ENCODE measurements at regions not wholly inside any gene's neighbourhood (a gene's known extent, or its start where the extent isn't known, plus 50 kb on each side); places are given as distances from the start of the nearest gene placed in this dataset.
"Not testable (repeated sequence)": the region's sequence is repeated elsewhere in the genome, so short reads cannot be mapped to it uniquely, and the experiment has no call there.

GRCh38 chr2:142330458-142330857, 199.6 kb upstream of the LRP1B start:
- no peak for DNase-seq (ENCODE audit: low spot score)

GRCh38 chr2:142325870-142326269, 195.1 kb upstream of the LRP1B start:
- no peak for DNase-seq (ENCODE audit: low spot score)

- DNase-seq (ENCODE audit: low spot score) = no peak
Observed at GRCh38 chr2:142323206-142323605, 192.4 kb upstream of the LRP1B start.

GRCh38 chr2:142321706-142322280, 191.0 kb upstream of the LRP1B start:
- no peak for DNase-seq (ENCODE audit: low spot score)

GRCh38 chr2:142320067-142320466, 189.3 kb upstream of the LRP1B start:
- DNase-seq (ENCODE audit: low spot score) = no peak

- no peak for DNase-seq (ENCODE audit: low spot score)
Observed at GRCh38 chr2:142316049-142316448, 185.2 kb upstream of the LRP1B start.

- DNase-seq (ENCODE audit: low spot score) = no peak
Observed at GRCh38 chr2:142315346-142315745, 184.5 kb upstream of the LRP1B start.

- no peak for DNase-seq (ENCODE audit: low spot score)
Observed at GRCh38 chr2:142314164-142314563, 183.3 kb upstream of the LRP1B start.

GRCh38 chr2:142310530-142310929, 179.7 kb upstream of the LRP1B start:
- DNase-seq (ENCODE audit: low spot score) = no peak

- no peak for DNase-seq (ENCODE audit: low spot score)
Observed at GRCh38 chr2:142308744-142309143, 177.9 kb upstream of the LRP1B start.

GRCh38 chr2:142307616-142308115, 176.8 kb upstream of the LRP1B start:
- no peak for DNase-seq (ENCODE audit: low spot score)

GRCh38 chr2:142307086-142307485, 176.3 kb upstream of the LRP1B start:
- no peak for DNase-seq (ENCODE audit: low spot score)

GRCh38 chr2:142306131-142306530, 175.3 kb upstream of the LRP1B start:
- DNase-seq (ENCODE audit: low spot score) = no peak

- DNase-seq (ENCODE audit: low spot score) = no peak
Observed at GRCh38 chr2:142300517-142300916, 169.7 kb upstream of the LRP1B start.

- no peak for DNase-seq (ENCODE audit: low spot score)
Observed at GRCh38 chr2:142299021-142299420, 168.2 kb upstream of the LRP1B start.

- DNase-seq (ENCODE audit: low spot score) = no peak
Observed at GRCh38 chr2:142294225-142294624, 163.4 kb upstream of the LRP1B start.

GRCh38 chr2:142291969-142292368, 161.2 kb upstream of the LRP1B start:
- DNase-seq (ENCODE audit: low spot score) = no peak

GRCh38 chr2:142290931-142291330, 160.1 kb upstream of the LRP1B start:
- no peak for DNase-seq (ENCODE audit: low spot score)

- DNase-seq (ENCODE audit: low spot score) = no peak
Observed at GRCh38 chr2:142286618-142287017, 155.8 kb upstream of the LRP1B start.

- no peak for DNase-seq (ENCODE audit: low spot score)
Observed at GRCh38 chr2:142285480-142285879, 154.7 kb upstream of the LRP1B start.

GRCh38 chr2:142284336-142284735, 153.5 kb upstream of the LRP1B start:
- DNase-seq (ENCODE audit: low spot score) = not testable (repeated sequence)

GRCh38 chr2:142280831-142281230, 150.0 kb upstream of the LRP1B start:
- DNase-seq (ENCODE audit: low spot score) = no peak

- DNase-seq (ENCODE audit: low spot score) = peak; percentile 4
Observed at GRCh38 chr2:142270990-142271389, 140.2 kb upstream of the LRP1B start.

GRCh38 chr2:142270291-142270690, 139.5 kb upstream of the LRP1B start:
- DNase-seq (ENCODE audit: low spot score) = peak; percentile 7
